ENCODE measurements at regions not wholly inside any gene's neighbourhood (a gene's known extent, or its start where the extent isn't known, plus 50 kb on each side); places are given as distances from the start of the nearest gene placed in this dataset.

GRCh38 chr18:60732143-60732542 lies 359.6 kb upstream of the MC4R start:
- no peak overlapping the region for H3K27ac ChIP-seq
- TF ChIP-seq CTCF (IDR thresholded peaks at IDR 0.05) (no peak), POLR2AphosphoS5 (IDR thresholded peaks at IDR 0.05; ENCODE audit: insufficient read depth in 1 of 2, low read depth in 1 of 2) (no peak), POLR2A (IDR thresholded peaks at IDR 0.05) (no peak)
- H3K36me3 ChIP-seq: no peaks in the 10 kb centered on the region
- H3K9me3 ChIP-seq: no peaks in the 10 kb centered on the region
- DNase-seq (ENCODE audit: extremely low spot score in 2 of 2): no peak
- H3K4me3 ChIP-seq: no peak overlapping the region
- H3K4me1 ChIP-seq: no peaks in the 10 kb centered on the region
- intact Hi-C loops (cut with DNase I): no loop called here
- no peaks in the 10 kb centered on the region for H3K27me3 ChIP-seq

GRCh38 chr18:60739212-60739611 lies 366.6 kb upstream of the MC4R start:
- H3K4me1 ChIP-seq: no peaks in the 10 kb centered on the region
- DNase-seq (ENCODE audit: extremely low spot score in 2 of 2): no peak
- H3K27me3 ChIP-seq: no peaks in the 10 kb centered on the region
- no peaks in the 10 kb centered on the region for H3K9me3 ChIP-seq
- intact Hi-C loops (cut with DNase I): no loop called here
- no peak for TF ChIP-seq POLR2AphosphoS5 (IDR thresholded peaks at IDR 0.05; ENCODE audit: insufficient read depth in 1 of 2, low read depth in 1 of 2)
- TF ChIP-seq CTCF (IDR thresholded peaks at IDR 0.05): no peak
- TF ChIP-seq POLR2A (IDR thresholded peaks at IDR 0.05): no peak
- no peak overlapping the region for H3K27ac ChIP-seq
- H3K36me3 ChIP-seq: no peaks in the 10 kb centered on the region
- no peak overlapping the region for H3K4me3 ChIP-seq

GRCh38 chr18:60740313-60740712 lies 367.7 kb upstream of the MC4R start:
- Histone ChIP-seq H3K36me3 (no peaks in the 10 kb centered on the region), H3K9me3 (no peaks in the 10 kb centered on the region), H3K4me1 (no peaks in the 10 kb centered on the region), H3K4me3 (no peak overlapping the region), H3K27me3 (no peaks in the 10 kb centered on the region), H3K27ac (no peak overlapping the region)
- TF ChIP-seq POLR2A (IDR thresholded peaks at IDR 0.05) (no peak), CTCF (IDR thresholded peaks at IDR 0.05) (no peak), POLR2AphosphoS5 (IDR thresholded peaks at IDR 0.05; ENCODE audit: insufficient read depth in 1 of 2, low read depth in 1 of 2) (no peak)
- DNase-seq (ENCODE audit: extremely low spot score in 2 of 2): no peak
- intact Hi-C loops (cut with DNase I): no loop called here

- no peaks in the 10 kb centered on the region for H3K9me3 ChIP-seq
- H3K27ac ChIP-seq: no peak overlapping the region
- TF ChIP-seq CTCF (IDR thresholded peaks at IDR 0.05): no peak
- no peak for TF ChIP-seq POLR2AphosphoS5 (IDR thresholded peaks at IDR 0.05; ENCODE audit: insufficient read depth in 1 of 2, low read depth in 1 of 2)
- TF ChIP-seq POLR2A (IDR thresholded peaks at IDR 0.05): no peak
- no peaks in the 10 kb centered on the region for H3K27me3 ChIP-seq
- intact Hi-C loops (cut with DNase I): no loop called here
- H3K4me3 ChIP-seq: no peak overlapping the region
- no peaks in the 10 kb centered on the region for H3K36me3 ChIP-seq
- H3K4me1 ChIP-seq: no peaks in the 10 kb centered on the region
- no peak for DNase-seq (ENCODE audit: extremely low spot score in 2 of 2)
Measured at GRCh38 chr18:60746491-60746890, 373.9 kb upstream of the MC4R start.

GRCh38 chr18:60746919-60747318 lies 374.3 kb upstream of the MC4R start:
- TF ChIP-seq POLR2A (IDR thresholded peaks at IDR 0.05) (no peak), POLR2AphosphoS5 (IDR thresholded peaks at IDR 0.05; ENCODE audit: insufficient read depth in 1 of 2, low read depth in 1 of 2) (no peak), CTCF (IDR thresholded peaks at IDR 0.05) (no peak)
- Histone ChIP-seq H3K4me3 (no peak overlapping the region), H3K27me3 (no peaks in the 10 kb centered on the region), H3K4me1 (no peaks in the 10 kb centered on the region), H3K9me3 (no peaks in the 10 kb centered on the region), H3K27ac (no peak overlapping the region), H3K36me3 (no peaks in the 10 kb centered on the region)
- intact Hi-C loops (cut with DNase I): no loop called here
- no peak for DNase-seq (ENCODE audit: extremely low spot score in 2 of 2)
